GM06990 (cell line): ENCODE measurements at regions not wholly inside any gene's neighbourhood (a gene's known extent, or its start where the extent isn't known, plus 50 kb on each side); places are given as distances from the start of the nearest gene placed in this dataset.

ENCODE experiments used
- DNase-seq: peaks from one replicate; pipeline ENCODE4 v3.0.0-alpha.2; 2011; ENCODE audit not compliant: insufficient read length; ENCODE audit errors: extremely low read depth
- H3K27me3 ChIP-seq: replicated peaks from 2 replicates; pipeline ENCODE4 v1.6.0; 2011; ENCODE audit warnings: low read length; ENCODE audit not compliant: control insufficient read depth, insufficient read depth
- H3K36me3 ChIP-seq: 2 replicates; pipeline ENCODE4 v1.5.1; 2011; ENCODE audit warnings: low read length; ENCODE audit not compliant: control insufficient read depth, insufficient read depth
- H3K4me3 ChIP-seq: replicated peaks from 2 replicates; pipeline ENCODE4 v1.5.1; 2011; ENCODE audit warnings: low read depth, mild to moderate bottlenecking, control low read depth, low read length
- TF ChIP-seq, protein P1 (sequence below): IDR thresholded peaks from 2 replicates; pipeline ENCODE4 v1.5.1; 2011; ENCODE audit warnings: low read length, control low read depth, mild to moderate bottlenecking, inconsistent platforms; ENCODE audit not compliant: insufficient read depth, poor library complexity, severe bottlenecking

DNA sequence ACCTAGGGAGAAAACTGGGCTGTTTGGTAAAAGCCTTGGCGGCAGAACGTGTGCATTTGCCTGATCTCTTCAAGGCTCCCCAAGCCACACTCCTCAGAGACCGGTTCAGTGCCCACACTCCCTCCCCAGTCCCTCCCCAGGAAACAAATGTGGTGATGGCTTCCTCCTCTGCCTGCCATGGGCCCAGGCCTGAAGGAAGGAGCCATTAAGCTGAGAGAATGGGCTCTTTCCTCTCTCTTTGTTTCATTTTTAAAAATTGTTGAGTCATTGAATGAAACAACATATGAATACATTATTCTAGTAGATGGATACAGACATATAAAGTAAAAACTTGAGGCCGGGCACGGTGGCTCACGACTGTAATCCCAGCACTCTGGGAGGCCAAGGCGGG, 50.6 kb upstream of the YWHAQ start:
- no peaks in the 10 kb centered on the region for H3K27me3 ChIP-seq
- DNase-seq: no peak
- H3K4me3 ChIP-seq: no peak overlapping the region
- TF ChIP-seq, protein P1, sequence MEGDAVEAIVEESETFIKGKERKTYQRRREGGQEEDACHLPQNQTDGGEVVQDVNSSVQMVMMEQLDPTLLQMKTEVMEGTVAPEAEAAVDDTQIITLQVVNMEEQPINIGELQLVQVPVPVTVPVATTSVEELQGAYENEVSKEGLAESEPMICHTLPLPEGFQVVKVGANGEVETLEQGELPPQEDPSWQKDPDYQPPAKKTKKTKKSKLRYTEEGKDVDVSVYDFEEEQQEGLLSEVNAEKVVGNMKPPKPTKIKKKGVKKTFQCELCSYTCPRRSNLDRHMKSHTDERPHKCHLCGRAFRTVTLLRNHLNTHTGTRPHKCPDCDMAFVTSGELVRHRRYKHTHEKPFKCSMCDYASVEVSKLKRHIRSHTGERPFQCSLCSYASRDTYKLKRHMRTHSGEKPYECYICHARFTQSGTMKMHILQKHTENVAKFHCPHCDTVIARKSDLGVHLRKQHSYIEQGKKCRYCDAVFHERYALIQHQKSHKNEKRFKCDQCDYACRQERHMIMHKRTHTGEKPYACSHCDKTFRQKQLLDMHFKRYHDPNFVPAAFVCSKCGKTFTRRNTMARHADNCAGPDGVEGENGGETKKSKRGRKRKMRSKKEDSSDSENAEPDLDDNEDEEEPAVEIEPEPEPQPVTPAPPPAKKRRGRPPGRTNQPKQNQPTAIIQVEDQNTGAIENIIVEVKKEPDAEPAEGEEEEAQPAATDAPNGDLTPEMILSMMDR: no peak
- no peaks in the 10 kb centered on the region for H3K36me3 ChIP-seq

DNA sequence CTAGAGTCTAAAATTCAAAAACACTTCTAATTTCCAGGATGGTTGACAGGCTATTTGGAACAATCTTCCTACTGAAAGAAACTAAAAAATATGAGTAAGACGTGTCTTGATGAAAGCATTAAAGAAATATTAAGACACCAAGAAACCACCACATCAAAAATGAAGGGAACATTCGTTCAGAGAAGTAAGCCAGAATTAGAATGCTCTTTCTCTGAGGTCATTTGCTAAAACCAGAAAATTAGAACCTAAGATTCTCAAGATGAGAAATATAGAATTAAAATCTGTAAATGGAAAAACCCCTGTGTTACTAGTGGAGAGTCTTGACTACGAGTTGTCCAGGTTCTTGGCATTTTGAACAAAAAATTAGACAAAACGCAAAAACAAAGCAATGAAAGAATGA, 54.8 kb upstream of the YWHAQ start:
- no peak for DNase-seq
- TF ChIP-seq, protein P1: no peak

GRCh38 chr2:9686061-9686460, 55.3 kb upstream of the YWHAQ start:
- Histone ChIP-seq H3K27me3 (no peaks in the 10 kb centered on the region), H3K36me3 (no peaks in the 10 kb centered on the region), H3K4me3 (no peak overlapping the region)
- no peak for DNase-seq
- TF ChIP-seq, protein P1: no peak

More for the DNA sequence above, 54.8 kb upstream of the YWHAQ start:
- Histone ChIP-seq H3K4me3 (no peak overlapping the region), H3K36me3 (no peaks in the 10 kb centered on the region), H3K27me3 (no peaks in the 10 kb centered on the region)

DNA sequence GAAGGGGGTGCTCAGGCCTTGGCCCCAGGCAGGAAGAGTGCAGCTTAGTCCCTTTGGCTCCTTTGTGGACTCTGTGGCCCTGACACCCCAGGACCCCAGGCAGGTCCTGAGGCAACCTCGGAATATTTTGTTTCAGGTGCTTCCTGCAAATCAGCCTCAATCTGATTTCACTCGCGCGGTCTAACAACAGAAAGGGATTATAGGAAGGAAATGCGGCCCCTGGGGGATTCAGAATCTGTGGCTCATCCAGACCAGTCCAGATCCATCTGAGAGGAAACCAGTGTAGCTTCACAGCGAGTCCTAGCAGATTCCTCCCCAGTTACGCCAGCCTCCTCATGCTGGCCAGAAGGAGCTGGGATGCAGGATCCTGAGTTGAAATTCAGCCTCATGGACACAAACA, 59.5 kb upstream of the YWHAQ start:
- TF ChIP-seq, protein P1: no peak
- DNase-seq: no peak
- no peaks in the 10 kb centered on the region for H3K36me3 ChIP-seq
- H3K4me3 ChIP-seq: no peak overlapping the region
- no peaks in the 10 kb centered on the region for H3K27me3 ChIP-seq

GRCh38 chr2:9690716-9691498, 60.1 kb upstream of the YWHAQ start:
- TF ChIP-seq, protein P1: no peak
- H3K36me3 ChIP-seq: no peaks in the 10 kb centered on the region

More at GRCh38 chr2:9690716-9691498, 60.1 kb upstream of the YWHAQ start:
- no peak overlapping the region for H3K4me3 ChIP-seq
- no peaks in the 10 kb centered on the region for H3K27me3 ChIP-seq
- no peak for DNase-seq
